Skeletal muscle tissue (tissue), 3 donors: ENCODE measurements at regions not wholly inside any gene's neighbourhood (a gene's known extent, or its start where the extent isn't known, plus 50 kb on each side); places are given as distances from the start of the nearest gene placed in this dataset.

Experiments used
- H3K27ac ChIP-seq: one replicate; pipeline ENCODE4 v1.7.0; 2013; ENCODE audit warnings: mild to moderate bottlenecking, low read depth, low read length, inconsistent platforms
- H3K27me3 ChIP-seq, 3 donors: one replicate each; pipeline ENCODE4 v1.7.0; 2013; ENCODE audit warnings: low read length in 3 of 3; ENCODE audit not compliant: control insufficient read depth in 3 of 3, insufficient read depth in 3 of 3
- H3K36me3 ChIP-seq, 3 donors: one replicate each; pipeline ENCODE4 v1.7.0; 2013; ENCODE audit warnings: low read length in 3 of 3; ENCODE audit not compliant: control insufficient read depth in 3 of 3, insufficient read depth in 3 of 3
- H3K4me1 ChIP-seq, 3 donors: one replicate each; pipeline ENCODE4 v1.7.0; 2013; ENCODE audit warnings: low read length in 3 of 3, mild to moderate bottlenecking in 3 of 3; ENCODE audit not compliant: control insufficient read depth in 3 of 3, insufficient read depth in 3 of 3
- H3K4me3 ChIP-seq, 3 donors: one replicate each; pipeline ENCODE4 v1.7.0; 2013; ENCODE audit warnings: low read length in 3 of 3
- H3K9ac ChIP-seq, 3 donors: one replicate each; pipeline ENCODE4 v1.7.0; 2013; ENCODE audit warnings: low read length in 3 of 3, mild to moderate bottlenecking in 3 of 3, moderate library complexity in 2 of 3, low read depth in 1 of 3
- H3K9me3 ChIP-seq, 3 donors: one replicate each; pipeline ENCODE4 v1.7.0; 2013; ENCODE audit warnings: low read length in 3 of 3; ENCODE audit not compliant: control insufficient read depth in 3 of 3
- donor health status: Osteomylitis.

DNA sequence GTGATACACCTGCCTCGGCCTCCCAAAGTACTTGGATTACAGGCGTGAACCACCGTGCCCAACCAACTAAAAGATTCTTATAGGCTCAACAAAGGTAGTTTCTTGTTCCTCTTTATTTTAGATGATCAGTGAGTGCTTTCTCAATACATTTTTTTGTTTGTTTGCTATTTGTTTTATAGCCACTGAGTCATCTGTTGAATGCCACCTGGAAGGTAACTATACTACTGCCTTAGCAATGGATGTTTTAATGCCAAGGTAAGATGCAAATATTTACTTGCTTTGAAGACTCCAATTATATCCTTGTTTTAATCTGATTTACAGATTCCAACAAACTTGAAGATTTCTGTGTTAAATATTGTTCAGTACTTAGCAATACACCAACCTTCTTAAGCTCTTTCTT, 2807.4 kb upstream of the PCDH20 start:
- no peak overlapping the region for H3K9ac ChIP-seq
- no peaks in the 10 kb centered on the region for H3K27me3 ChIP-seq
- no peak overlapping the region for H3K27ac ChIP-seq
- no peaks in the 10 kb centered on the region for H3K36me3 ChIP-seq
- H3K9me3 ChIP-seq, result no peaks in the 10 kb centered on the region
- no peak overlapping the region for H3K4me3 ChIP-seq
- no peaks in the 10 kb centered on the region for H3K4me1 ChIP-seq

DNA sequence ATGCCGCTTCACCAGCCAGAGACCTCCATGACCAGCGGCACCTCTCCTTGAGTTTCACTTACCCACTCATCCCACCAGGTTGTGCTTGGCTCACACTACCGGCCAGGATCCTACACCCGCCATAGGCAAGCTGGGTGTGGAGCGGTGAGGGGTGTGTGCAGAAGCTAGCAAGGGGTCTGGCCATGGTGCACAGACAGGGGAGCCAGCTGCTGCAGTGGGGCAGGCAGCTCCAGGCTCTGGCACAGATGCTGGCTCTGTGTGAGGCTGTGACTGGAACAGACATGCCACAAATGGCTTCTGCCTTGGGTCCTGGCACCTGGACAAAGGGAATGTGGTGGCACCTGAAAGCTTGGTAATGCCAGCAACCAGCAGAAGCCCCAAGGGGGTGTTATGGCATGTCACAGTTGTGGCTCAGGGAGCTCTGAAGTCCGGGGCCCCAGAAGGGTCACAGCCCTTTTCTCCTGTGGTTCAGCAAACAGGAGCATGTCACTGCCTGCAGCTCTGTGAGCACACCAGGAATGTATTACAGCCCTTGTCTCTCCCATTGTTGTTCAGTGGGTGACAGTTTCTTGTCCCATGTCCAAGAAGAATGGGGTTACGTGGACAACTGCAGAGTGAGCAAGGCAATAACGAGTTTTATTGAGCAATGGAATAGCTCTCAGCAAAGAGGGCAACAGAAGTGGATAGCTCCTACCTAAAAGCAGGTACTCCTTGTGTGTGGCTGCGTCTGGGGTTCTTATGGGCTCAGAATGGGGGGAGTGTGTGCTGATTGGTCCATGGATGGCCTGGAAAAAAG, 2791.0 kb upstream of the PCDH20 start:
- Histone ChIP-seq H3K4me3 (no peak overlapping the region), H3K4me1 (no peaks in the 10 kb centered on the region), H3K27me3 (no peaks in the 10 kb centered on the region), H3K9ac (no peak overlapping the region), H3K27ac (no peak overlapping the region), H3K36me3 (no peaks in the 10 kb centered on the region), H3K9me3 (no peaks in the 10 kb centered on the region)

DNA sequence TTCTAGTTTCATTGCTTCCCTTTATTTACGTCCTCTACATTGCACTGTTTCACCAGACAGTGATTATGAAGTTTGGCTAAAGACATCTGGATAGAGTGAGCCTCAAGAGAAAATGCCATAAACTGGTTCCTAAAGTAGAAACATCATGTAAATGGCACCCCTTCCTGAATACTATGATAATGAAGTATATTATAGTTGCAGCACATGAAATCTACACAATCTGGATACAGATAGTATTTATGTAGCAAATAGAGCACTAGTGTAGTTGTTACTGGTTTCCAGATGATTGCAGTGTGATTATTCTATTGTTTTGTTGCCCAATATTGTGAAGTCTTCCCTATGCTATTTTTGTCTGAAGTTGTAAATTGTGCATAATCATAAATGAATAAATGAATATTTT, 2786.9 kb upstream of the PCDH20 start:
- H3K36me3 ChIP-seq, result no peaks in the 10 kb centered on the region
- no peaks in the 10 kb centered on the region for H3K4me1 ChIP-seq
- no peak overlapping the region for H3K9ac ChIP-seq
- no peak overlapping the region for H3K27ac ChIP-seq
- H3K27me3 ChIP-seq, result no peaks in the 10 kb centered on the region
- H3K4me3 ChIP-seq, result no peak overlapping the region
- no peaks in the 10 kb centered on the region for H3K9me3 ChIP-seq

- no peak overlapping the region for H3K4me3 ChIP-seq
- no peaks in the 10 kb centered on the region for H3K36me3 ChIP-seq
- no peaks in the 10 kb centered on the region for H3K27me3 ChIP-seq
- no peak overlapping the region for H3K9ac ChIP-seq
- no peaks in the 10 kb centered on the region for H3K9me3 ChIP-seq
- no peaks in the 10 kb centered on the region for H3K4me1 ChIP-seq
- H3K27ac ChIP-seq, result no peak overlapping the region
These were observed 2781.6 kb upstream of the PCDH20 start for GRCh38 chr13:64197232-64197631.

GRCh38 chr13:64186503-64187250, 2771.0 kb upstream of the PCDH20 start:
- no peak overlapping the region for H3K4me3 ChIP-seq
- H3K9ac ChIP-seq, result no peak overlapping the region
- H3K4me1 ChIP-seq, result no peaks in the 10 kb centered on the region
- no peaks in the 10 kb centered on the region for H3K27me3 ChIP-seq
- H3K9me3 ChIP-seq, result no peaks in the 10 kb centered on the region
- no peaks in the 10 kb centered on the region for H3K36me3 ChIP-seq
- no peak overlapping the region for H3K27ac ChIP-seq

- no peaks in the 10 kb centered on the region for H3K36me3 ChIP-seq
- no peak overlapping the region for H3K4me3 ChIP-seq
- no peaks in the 10 kb centered on the region for H3K9me3 ChIP-seq
- H3K27ac ChIP-seq, result no peak overlapping the region
- H3K4me1 ChIP-seq, result no peaks in the 10 kb centered on the region
- no peaks in the 10 kb centered on the region for H3K27me3 ChIP-seq
- no peak overlapping the region for H3K9ac ChIP-seq
These were observed 2770.4 kb upstream of the PCDH20 start for GRCh38 chr13:64186071-64186470.

DNA sequence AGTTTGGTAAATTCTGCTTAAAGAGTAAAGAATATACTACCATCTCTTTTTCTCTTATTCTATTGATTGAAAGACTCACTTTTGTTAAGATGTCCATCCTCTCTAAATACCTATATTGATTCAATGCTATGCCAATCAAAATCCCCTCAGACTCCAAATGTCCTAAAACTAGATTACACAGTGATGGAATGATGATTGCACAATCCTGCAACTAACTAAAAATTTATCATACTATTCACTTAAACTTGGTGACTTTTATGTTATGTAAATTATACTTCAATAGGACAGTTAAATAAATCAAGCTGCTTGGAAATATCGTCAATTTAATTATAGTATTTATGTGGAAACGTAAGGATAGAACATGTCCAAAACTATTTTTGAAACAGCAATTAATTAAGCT, 2765.1 kb upstream of the PCDH20 start:
- Histone ChIP-seq H3K36me3 (no peaks in the 10 kb centered on the region), H3K27me3 (no peaks in the 10 kb centered on the region), H3K27ac (no peak overlapping the region), H3K4me1 (no peaks in the 10 kb centered on the region), H3K4me3 (no peak overlapping the region), H3K9me3 (no peaks in the 10 kb centered on the region), H3K9ac (no peak overlapping the region)

GRCh38 chr13:64165826-64166225, 2750.2 kb upstream of the PCDH20 start:
- Histone ChIP-seq H3K27ac (no peak overlapping the region), H3K36me3 (no peaks in the 10 kb centered on the region), H3K27me3 (no peaks in the 10 kb centered on the region), H3K4me3 (no peak overlapping the region), H3K9me3 (no peaks in the 10 kb centered on the region), H3K4me1 (no peaks in the 10 kb centered on the region), H3K9ac (no peak overlapping the region)

DNA sequence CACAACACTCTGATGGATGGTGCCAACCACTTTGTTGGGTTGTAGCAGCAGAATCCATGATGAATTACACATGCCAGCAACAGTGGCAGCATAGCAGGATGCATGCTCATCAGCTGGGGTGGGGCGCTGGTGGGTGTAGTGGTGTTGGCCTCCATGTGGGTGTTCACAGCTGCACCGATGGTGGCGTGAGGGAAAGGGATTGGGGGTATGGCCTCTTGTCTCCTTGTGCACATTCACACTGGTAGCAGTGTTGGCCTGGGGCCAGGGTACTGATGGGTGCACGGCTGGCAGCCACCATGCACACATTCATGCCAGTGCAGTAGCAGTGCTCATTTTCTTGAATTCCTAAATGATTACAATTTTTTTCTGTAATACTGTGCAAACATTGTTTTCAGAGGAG, 2748.8 kb upstream of the PCDH20 start:
- Histone ChIP-seq H3K27me3 (no peaks in the 10 kb centered on the region), H3K36me3 (no peaks in the 10 kb centered on the region)

DNA sequence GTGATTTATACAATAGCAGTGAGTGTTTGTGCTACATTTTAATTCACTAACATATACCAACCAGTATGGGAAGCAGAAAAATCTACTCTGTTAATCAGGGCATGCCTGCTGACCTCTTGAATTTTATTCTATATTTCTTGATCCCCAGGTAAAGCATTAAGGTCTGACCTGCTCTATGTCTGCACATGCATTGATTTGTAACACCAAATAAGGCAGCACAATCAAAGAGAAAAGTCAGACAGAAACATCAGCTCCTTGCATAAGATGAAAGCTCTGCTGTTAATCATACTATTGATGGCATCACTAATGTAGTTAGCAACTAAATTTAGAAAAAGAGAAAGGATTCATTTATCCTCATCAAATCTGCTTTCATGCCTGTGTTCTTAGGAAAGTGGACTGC, 2744.8 kb upstream of the PCDH20 start:
- H3K36me3 ChIP-seq, result no peaks in the 10 kb centered on the region
- H3K27me3 ChIP-seq, result no peaks in the 10 kb centered on the region
- H3K4me3 ChIP-seq, result no peak overlapping the region
- no peak overlapping the region for H3K9ac ChIP-seq
- H3K4me1 ChIP-seq, result no peaks in the 10 kb centered on the region
- H3K9me3 ChIP-seq, result no peaks in the 10 kb centered on the region
- no peak overlapping the region for H3K27ac ChIP-seq

More for the DNA sequence above, 2748.8 kb upstream of the PCDH20 start:
- Histone ChIP-seq H3K4me1 (no peaks in the 10 kb centered on the region), H3K4me3 (no peak overlapping the region), H3K9ac (no peak overlapping the region), H3K9me3 (no peaks in the 10 kb centered on the region), H3K27ac (no peak overlapping the region)
